Activated gamma-delta T cell treated with anti-CD3 and anti-CD28 coated beads, Interleukin-2, amount 50 U/mL, for 16 hours (primary cell): ENCODE measurements at regions not wholly inside any gene's neighbourhood (a gene's known extent, or its start where the extent isn't known, plus 50 kb on each side); places are given as distances from the start of the nearest gene placed in this dataset.
"Not testable (repeated sequence)": the region's sequence is repeated elsewhere in the genome, so short reads cannot be mapped to it uniquely, and the experiment has no call there.

Experiments
- DNase-seq: peaks from one replicate; pipeline ENCODE4 v3.0.0-alpha.2; 2020; ENCODE audit warnings: low read depth

DNA sequence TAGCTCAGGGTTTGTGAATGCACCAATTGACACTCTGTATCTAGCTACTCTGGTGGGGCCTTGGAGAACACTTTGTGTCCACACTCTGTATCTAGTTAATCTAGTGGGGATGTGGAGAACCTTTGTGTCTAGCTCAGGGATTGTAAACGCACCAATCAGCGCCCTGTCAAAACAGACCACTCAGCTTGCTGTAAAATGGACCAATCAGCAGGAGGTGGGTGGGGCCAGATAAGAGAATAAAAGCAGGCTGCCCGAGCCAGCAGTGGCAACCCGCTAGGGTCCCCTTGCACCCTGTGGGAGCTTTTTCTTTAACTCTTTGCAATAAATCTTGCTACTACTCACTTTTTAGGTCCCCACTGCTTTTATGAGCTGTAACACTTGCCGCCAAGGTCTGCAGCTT is 115.6 kb upstream of the MBNL1 start:
- DNase-seq = not testable (repeated sequence)

- DNase-seq = no peak
These were observed 113.3 kb upstream of the MBNL1 start for GRCh38 chr3:152155246-152156020.

GRCh38 chr3:152156880-152157279 is 111.8 kb upstream of the MBNL1 start:
- DNase-seq = no peak

- no peak for DNase-seq
These were observed 111.4 kb upstream of the MBNL1 start for GRCh38 chr3:152157337-152157736.

GRCh38 chr3:152159328-152159727 is 109.4 kb upstream of the MBNL1 start:
- DNase-seq = no peak

DNA sequence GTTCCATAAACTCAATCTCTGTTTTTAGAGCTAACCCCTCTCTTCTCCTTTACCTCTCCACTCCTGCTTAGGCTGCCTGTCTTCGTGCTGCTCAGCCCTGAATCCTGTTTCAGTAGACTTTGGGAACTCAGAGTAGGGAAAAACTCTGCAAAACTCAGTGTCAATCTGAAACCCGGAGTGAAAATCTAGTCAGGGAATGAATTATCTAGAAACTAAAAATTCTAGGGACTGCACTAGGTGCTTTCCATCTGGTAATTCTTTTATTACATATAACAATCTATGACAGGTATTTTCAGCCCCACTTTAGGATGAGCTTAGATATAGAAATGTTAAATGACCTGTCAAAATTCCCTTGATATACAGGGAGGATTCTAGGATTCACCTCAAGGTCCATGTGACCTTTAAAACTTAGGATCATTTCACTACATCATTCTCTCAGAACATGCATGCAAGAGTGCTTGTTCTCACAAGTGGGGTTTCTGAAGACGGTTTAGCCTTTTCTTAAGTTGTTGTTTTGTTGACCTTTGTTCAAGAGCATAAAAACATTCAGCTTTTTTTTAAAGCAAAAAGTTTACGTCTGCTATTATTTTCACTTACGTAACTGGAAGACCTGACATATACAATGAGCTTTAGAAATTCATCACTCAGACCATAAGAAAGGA is 108.2 kb upstream of the MBNL1 start:
- DNase-seq = no peak

- DNase-seq = no peak
These were observed 96.3 kb upstream of the MBNL1 start for GRCh38 chr3:152172460-152172859.

- DNase-seq = no peak
These were observed 95.1 kb upstream of the MBNL1 start for GRCh38 chr3:152173627-152174026.

DNA sequence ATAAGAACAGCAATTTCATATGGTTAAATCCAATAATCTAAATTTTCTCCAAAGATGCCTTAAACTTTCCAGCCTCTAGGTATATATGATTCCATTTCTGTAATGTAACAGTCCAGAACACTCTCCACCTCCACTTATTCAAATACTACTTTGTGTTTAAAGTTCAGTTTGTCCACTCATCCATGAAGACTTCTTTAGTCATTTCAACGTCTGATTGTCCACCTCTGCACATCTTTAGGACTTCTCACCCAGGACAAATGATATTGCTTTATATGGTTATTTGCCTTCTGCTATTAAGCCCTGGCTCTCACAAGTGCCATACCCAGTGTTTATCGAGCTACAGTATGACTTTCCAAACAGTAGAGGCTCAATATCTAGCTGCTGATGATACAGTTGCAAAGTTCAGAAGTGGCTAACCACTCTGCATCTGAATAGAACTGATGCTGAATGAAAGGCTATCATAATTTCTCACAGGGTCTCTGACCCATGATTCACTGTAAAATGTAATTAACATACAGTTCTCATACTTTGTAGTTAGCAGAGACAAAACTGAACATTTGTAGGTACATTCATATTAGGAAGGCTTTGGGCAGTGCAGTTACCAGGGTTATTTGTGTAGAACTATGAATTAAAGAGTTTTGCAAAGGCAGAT is 93.7 kb upstream of the MBNL1 start:
- no peak for DNase-seq

DNA sequence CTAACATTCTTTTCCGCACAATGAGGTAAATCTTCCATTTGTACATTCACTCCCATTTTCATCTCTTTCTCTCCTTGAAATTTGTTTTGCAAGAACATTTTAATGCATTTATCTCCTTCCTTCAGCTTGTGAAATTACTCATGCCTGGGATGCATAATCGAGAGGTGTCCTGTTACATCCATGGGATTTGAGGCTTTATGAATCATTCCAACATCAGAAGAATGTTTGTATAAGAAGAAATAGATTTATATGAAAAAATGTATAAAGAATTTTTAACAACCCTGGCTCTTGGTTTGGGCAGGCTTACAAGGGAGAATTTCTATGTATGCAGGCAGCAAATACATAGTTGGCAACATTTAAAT is 93.2 kb upstream of the MBNL1 start:
- DNase-seq = no peak

DNA sequence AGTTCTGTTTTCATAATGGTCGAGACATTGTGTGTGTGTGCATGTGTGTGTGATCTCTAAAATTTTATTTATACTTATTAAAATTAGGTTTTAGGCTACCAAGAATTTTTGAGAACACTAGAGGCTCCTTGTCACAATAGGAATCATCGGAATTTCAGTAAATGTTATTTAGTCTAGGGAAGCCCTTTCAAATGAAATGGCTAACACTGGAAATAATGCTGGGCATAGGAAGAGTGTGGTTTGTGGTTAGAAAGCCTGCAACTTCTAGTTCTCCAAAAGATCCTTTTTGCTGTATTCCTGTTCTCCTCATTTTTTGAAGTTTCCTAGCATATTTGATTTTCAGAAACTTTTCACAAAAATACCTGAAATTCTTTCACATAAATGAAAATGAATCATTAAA is 92.5 kb upstream of the MBNL1 start:
- no peak for DNase-seq

- no peak for DNase-seq
These were observed 91.7 kb upstream of the MBNL1 start for GRCh38 chr3:152176998-152177397.

DNA sequence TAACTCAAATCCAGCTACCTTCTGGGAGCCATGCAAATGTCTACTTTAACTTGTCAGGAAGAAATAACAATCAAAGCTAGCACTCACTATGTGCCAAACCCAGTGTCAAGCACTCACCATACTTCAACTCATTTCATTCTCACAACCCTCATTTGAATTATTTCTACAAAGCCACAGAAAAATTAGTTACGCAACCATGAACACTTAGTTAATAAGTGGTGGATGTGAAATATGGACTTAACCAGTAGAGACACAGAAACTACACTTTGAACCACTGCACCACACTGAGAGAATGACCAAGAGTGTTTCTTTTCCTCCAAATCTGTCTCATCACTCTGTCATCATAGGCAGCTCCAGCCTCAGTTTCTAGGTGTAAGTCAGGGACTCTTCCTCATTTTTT is 91.0 kb upstream of the MBNL1 start:
- DNase-seq = no peak

- DNase-seq = peak; percentile 19
These were observed 85.3 kb upstream of the MBNL1 start for GRCh38 chr3:152183473-152183872.

- DNase-seq = no peak
These were observed 83.6 kb upstream of the MBNL1 start for GRCh38 chr3:152184971-152185686.

- no peak for DNase-seq
These were observed 82.7 kb upstream of the MBNL1 start for GRCh38 chr3:152185891-152186630.

GRCh38 chr3:152190636-152191183 is 78.0 kb upstream of the MBNL1 start:
- no peak for DNase-seq

GRCh38 chr3:152192050-152192449 is 76.7 kb upstream of the MBNL1 start:
- no peak for DNase-seq

GRCh38 chr3:152192936-152193672 is 75.6 kb upstream of the MBNL1 start:
- no peak for DNase-seq

GRCh38 chr3:152193673-152194267 is 75.0 kb upstream of the MBNL1 start:
- no peak for DNase-seq

DNA sequence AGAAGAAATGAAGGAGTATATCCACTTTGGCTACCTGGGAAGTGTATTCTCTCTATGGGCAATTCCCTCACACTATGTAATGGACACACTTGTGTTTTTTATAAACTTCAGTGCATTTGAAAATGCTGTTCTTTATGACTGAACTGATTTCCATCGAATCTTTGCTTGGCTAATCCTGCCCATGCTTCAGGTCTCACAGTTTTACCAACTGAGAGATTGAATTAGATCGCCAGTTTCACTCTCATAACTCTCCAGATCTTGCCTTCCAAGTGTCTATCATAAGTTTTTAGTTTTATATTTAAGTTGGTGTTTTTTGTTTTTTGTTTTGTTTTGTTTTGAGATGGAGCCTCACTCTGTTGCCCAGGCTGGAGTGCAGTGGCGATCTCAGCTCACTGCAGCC is 73.5 kb upstream of the MBNL1 start:
- no peak for DNase-seq
